ENCODE measurements at regions not wholly inside any gene's neighbourhood (a gene's known extent, or its start where the extent isn't known, plus 50 kb on each side); places are given as distances from the start of the nearest gene placed in this dataset.

DNA sequence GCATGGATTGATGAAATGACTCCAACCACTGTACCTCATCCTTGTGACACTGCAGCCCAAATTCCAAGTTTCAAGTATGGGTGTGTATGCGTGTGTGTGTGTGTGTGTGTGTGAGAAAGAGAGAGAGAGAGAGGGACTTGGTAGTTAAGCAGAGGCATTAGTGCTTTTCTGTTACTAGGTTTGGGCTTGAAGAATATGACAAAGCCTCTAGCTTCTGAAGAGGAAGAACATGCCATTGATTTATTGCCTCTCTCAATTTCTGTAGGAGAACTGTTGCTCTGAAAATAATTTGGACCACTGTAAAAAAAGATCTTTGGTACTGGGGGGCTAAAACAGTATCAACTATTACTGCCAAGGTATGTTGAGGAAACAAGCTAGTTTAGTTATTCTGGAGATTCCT is 139.2 kb downstream of the AQP9 start:
- Histone ChIP-seq H3K4me3 (ENCODE audit: low read length) (no peak overlapping the region), H3K27me3 (ENCODE audit: insufficient read depth, low read length) (no peaks in the 10 kb centered on the region), H2AFZ (ENCODE audit: low read depth, low read length) (no peak overlapping the region), H3K4me1 (ENCODE audit: insufficient read depth, low read length) (peaks cover 17% of the 10 kb centered on the region), H3K9me3 (ENCODE audit: low read length) (no peaks in the 10 kb centered on the region), H3K36me3 (ENCODE audit: insufficient read depth, low read length) (no peaks in the 10 kb centered on the region)

DNA sequence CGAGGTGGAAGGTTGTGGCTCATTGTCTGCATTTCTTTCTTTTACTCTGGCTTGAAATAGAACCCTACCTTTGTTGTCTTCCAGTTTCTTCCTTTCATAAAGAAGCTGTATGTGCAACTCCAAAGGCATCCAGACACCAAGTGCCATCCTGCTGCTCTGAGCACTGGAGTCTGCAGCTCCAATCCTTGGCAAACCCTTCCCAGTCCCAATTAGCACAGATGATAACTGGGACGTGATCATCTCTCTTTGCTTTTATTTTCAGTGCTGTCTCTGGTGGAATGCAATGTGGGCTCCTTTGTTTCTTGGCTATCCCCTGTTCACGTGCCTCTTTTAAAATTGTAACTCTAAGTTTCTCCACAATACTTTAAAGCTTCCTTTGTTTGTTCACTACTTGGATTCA is 140.9 kb downstream of the AQP9 start:
- H3K27me3 ChIP-seq (ENCODE audit: insufficient read depth, low read length) = no peaks in the 10 kb centered on the region
- peaks cover 2% of the 10 kb centered on the region for H3K9me3 ChIP-seq (ENCODE audit: low read length)
- no peak overlapping the region for H3K4me3 ChIP-seq (ENCODE audit: low read length)
- H2AFZ ChIP-seq (ENCODE audit: low read depth, low read length) = no peak overlapping the region
- H3K36me3 ChIP-seq (ENCODE audit: insufficient read depth, low read length) = no peaks in the 10 kb centered on the region
- peaks cover 19% of the 10 kb centered on the region for H3K4me1 ChIP-seq (ENCODE audit: insufficient read depth, low read length)

- Histone ChIP-seq H3K36me3 (ENCODE audit: insufficient read depth, low read length) (no peaks in the 10 kb centered on the region), H3K9me3 (ENCODE audit: low read length) (peaks cover 2% of the 10 kb centered on the region), H2AFZ (ENCODE audit: low read depth, low read length) (no peak overlapping the region), H3K4me3 (ENCODE audit: low read length) (no peak overlapping the region), H3K27me3 (ENCODE audit: insufficient read depth, low read length) (no peaks in the 10 kb centered on the region), H3K4me1 (ENCODE audit: insufficient read depth, low read length) (peaks cover 19% of the 10 kb centered on the region)
Measured at GRCh38 chr15:58279654-58280053, 141.5 kb downstream of the AQP9 start.

- Histone ChIP-seq H3K9me3 (ENCODE audit: low read length) (peaks cover 2% of the 10 kb centered on the region), H2AFZ (ENCODE audit: low read depth, low read length) (no peak overlapping the region), H3K36me3 (ENCODE audit: insufficient read depth, low read length) (no peaks in the 10 kb centered on the region)
Measured at GRCh38 chr15:58282060-58282708, 144.0 kb downstream of the AQP9 start.

DNA sequence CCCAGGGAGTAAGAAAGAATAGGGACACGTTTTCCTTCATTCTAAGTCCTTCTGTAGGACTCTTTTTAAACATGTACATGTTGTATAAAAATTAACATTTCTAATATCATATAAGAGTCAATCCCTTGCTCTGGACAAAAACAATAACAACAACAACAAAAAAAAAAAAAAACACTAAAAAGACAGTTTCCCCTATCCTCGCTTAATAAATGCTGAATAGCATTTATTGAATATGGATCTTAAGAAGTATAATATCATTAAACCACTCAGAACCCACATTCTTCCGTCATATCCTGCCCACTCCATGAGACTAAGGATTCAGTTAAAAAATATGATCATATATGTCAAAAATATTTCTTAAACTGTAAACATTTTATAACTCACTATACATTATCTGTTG is 145.1 kb downstream of the AQP9 start:
- H3K4me3 ChIP-seq (ENCODE audit: low read length) = no peak overlapping the region
- H2AFZ ChIP-seq (ENCODE audit: low read depth, low read length) = no peak overlapping the region
- H3K4me1 ChIP-seq (ENCODE audit: insufficient read depth, low read length) = peaks cover 16% of the 10 kb centered on the region
- no peaks in the 10 kb centered on the region for H3K27me3 ChIP-seq (ENCODE audit: insufficient read depth, low read length)
- H3K9me3 ChIP-seq (ENCODE audit: low read length) = peaks cover 2% of the 10 kb centered on the region
- no peaks in the 10 kb centered on the region for H3K36me3 ChIP-seq (ENCODE audit: insufficient read depth, low read length)

More at GRCh38 chr15:58282060-58282708, 144.0 kb downstream of the AQP9 start:
- Histone ChIP-seq H3K27me3 (ENCODE audit: insufficient read depth, low read length) (no peaks in the 10 kb centered on the region), H3K4me1 (ENCODE audit: insufficient read depth, low read length) (peaks cover 19% of the 10 kb centered on the region), H3K4me3 (ENCODE audit: low read length) (no peak overlapping the region)

DNA sequence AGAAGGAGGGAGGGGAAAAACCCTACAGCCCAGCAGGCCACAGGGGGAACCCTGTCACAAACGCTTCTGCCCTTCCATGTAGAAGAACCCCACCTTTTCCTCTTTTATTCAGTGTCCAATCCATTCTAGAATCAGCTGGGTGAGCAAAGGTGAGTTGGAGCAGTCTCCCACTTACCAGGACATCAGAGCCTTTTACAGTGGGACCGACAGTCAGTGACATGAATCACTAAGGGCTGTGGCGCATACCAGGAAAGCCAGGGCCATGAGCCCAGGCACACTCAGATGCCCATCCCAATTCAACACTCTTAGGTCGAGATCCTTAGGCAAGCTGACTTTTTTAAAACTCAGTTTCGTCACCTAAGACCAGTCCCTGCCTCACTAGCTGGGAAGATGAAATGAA is 146.1 kb downstream of the AQP9 start:
- H3K27me3 ChIP-seq (ENCODE audit: insufficient read depth, low read length) = no peaks in the 10 kb centered on the region
- no peak overlapping the region for H2AFZ ChIP-seq (ENCODE audit: low read depth, low read length)

GRCh38 chr15:58285212-58285920 is 146.4 kb upstream of the LIPC start:
- peaks cover 5% of the 10 kb centered on the region for H3K4me1 ChIP-seq (ENCODE audit: insufficient read depth, low read length)
- no peak overlapping the region for H2AFZ ChIP-seq (ENCODE audit: low read depth, low read length)
- H3K9me3 ChIP-seq (ENCODE audit: low read length) = peaks cover 2% of the 10 kb centered on the region
- no peaks in the 10 kb centered on the region for H3K27me3 ChIP-seq (ENCODE audit: insufficient read depth, low read length)
- no peak overlapping the region for H3K4me3 ChIP-seq (ENCODE audit: low read length)
- no peaks in the 10 kb centered on the region for H3K36me3 ChIP-seq (ENCODE audit: insufficient read depth, low read length)

More for the DNA sequence above, 146.1 kb downstream of the AQP9 start:
- Histone ChIP-seq H3K36me3 (ENCODE audit: insufficient read depth, low read length) (no peaks in the 10 kb centered on the region), H3K4me1 (ENCODE audit: insufficient read depth, low read length) (peaks cover 8% of the 10 kb centered on the region), H3K4me3 (ENCODE audit: low read length) (no peak overlapping the region), H3K9me3 (ENCODE audit: low read length) (peaks cover 2% of the 10 kb centered on the region)

DNA sequence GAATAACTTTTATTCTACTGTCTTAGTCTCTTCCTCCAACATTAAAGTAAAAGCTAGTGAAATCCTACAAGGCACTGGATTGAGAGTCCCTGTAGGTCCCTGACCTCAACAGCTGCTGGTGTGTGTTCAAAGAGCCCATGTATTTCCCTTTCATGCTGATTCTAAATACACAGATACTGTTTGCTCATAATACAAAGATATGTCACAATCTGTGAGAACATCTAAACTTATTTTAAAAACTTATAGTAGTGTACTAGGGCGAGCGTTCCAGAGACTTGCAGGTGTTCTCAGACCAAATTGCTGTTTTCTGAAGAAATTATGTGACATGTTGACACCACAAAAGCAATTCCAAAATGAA is 145.9 kb upstream of the LIPC start:
- Histone ChIP-seq H3K4me3 (ENCODE audit: low read length) (no peak overlapping the region), H2AFZ (ENCODE audit: low read depth, low read length) (no peak overlapping the region), H3K27me3 (ENCODE audit: insufficient read depth, low read length) (no peaks in the 10 kb centered on the region), H3K4me1 (ENCODE audit: insufficient read depth, low read length) (peaks cover 5% of the 10 kb centered on the region), H3K9me3 (ENCODE audit: low read length) (peaks cover 2% of the 10 kb centered on the region), H3K36me3 (ENCODE audit: insufficient read depth, low read length) (no peaks in the 10 kb centered on the region)

GRCh38 chr15:58286523-58286922 is 145.3 kb upstream of the LIPC start:
- peaks cover 5% of the 10 kb centered on the region for H3K4me1 ChIP-seq (ENCODE audit: insufficient read depth, low read length)
- no peaks in the 10 kb centered on the region for H3K27me3 ChIP-seq (ENCODE audit: insufficient read depth, low read length)
- H3K36me3 ChIP-seq (ENCODE audit: insufficient read depth, low read length) = no peaks in the 10 kb centered on the region
- H3K9me3 ChIP-seq (ENCODE audit: low read length) = peaks cover 2% of the 10 kb centered on the region
- no peak overlapping the region for H2AFZ ChIP-seq (ENCODE audit: low read depth, low read length)
- no peak overlapping the region for H3K4me3 ChIP-seq (ENCODE audit: low read length)

DNA sequence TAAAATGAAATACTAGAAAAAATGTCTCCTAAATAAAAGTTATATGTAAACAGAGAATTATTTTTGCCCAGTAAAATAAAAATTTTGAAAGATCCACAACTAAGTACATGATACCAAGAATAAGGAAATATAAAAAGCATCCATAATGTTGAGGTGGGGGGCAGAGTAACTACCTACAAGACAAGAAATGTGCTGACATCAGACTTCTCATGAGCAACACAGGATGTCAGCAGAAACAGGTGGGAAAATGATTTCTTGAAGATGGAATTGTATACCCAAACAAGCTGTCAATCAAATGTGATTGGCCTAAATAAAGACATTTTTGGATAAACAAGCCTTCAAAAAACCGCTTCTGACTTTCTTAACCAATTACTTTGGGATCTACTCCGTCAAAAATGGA is 143.9 kb upstream of the LIPC start:
- Histone ChIP-seq H3K9me3 (ENCODE audit: low read length) (peaks cover 5% of the 10 kb centered on the region), H3K4me3 (ENCODE audit: low read length) (no peak overlapping the region), H3K27me3 (ENCODE audit: insufficient read depth, low read length) (no peaks in the 10 kb centered on the region), H2AFZ (ENCODE audit: low read depth, low read length) (no peak overlapping the region), H3K4me1 (ENCODE audit: insufficient read depth, low read length) (no peaks in the 10 kb centered on the region), H3K36me3 (ENCODE audit: insufficient read depth, low read length) (no peaks in the 10 kb centered on the region)

- Histone ChIP-seq H3K9me3 (ENCODE audit: low read length) (peaks cover 5% of the 10 kb centered on the region), H3K27me3 (ENCODE audit: insufficient read depth, low read length) (no peaks in the 10 kb centered on the region), H3K36me3 (ENCODE audit: insufficient read depth, low read length) (no peaks in the 10 kb centered on the region), H2AFZ (ENCODE audit: low read depth, low read length) (no peak overlapping the region), H3K4me3 (ENCODE audit: low read length) (no peak overlapping the region), H3K4me1 (ENCODE audit: insufficient read depth, low read length) (no peaks in the 10 kb centered on the region)
Measured at GRCh38 chr15:58288592-58288991, 143.2 kb upstream of the LIPC start.

DNA sequence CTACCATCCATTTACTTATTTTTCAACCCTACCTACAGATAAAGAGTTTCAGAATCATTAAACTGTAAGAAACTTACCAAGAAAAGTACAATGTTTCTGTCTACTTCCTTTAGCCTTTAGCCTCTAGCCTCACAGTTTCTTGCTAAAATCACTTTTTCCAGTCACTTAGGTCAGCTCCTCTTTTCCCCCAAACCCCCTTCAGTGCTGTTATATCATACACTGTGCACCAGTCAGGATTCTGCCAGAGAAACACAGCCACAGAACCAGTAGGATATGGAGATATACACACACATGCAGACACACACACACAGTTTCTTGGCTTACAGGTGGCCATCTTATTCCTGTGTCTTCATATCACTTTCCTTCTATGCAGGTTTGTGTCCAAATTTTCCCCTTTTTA is 139.9 kb upstream of the LIPC start:
- H3K9me3 ChIP-seq (ENCODE audit: low read length) = peaks cover 2% of the 10 kb centered on the region
- H2AFZ ChIP-seq (ENCODE audit: low read depth, low read length) = no peak overlapping the region
- H3K27me3 ChIP-seq (ENCODE audit: insufficient read depth, low read length) = no peaks in the 10 kb centered on the region
- no peaks in the 10 kb centered on the region for H3K36me3 ChIP-seq (ENCODE audit: insufficient read depth, low read length)
- H3K4me3 ChIP-seq (ENCODE audit: low read length) = no peak overlapping the region
- peaks cover 17% of the 10 kb centered on the region for H3K4me1 ChIP-seq (ENCODE audit: insufficient read depth, low read length)

GRCh38 chr15:58292751-58293175 is 139.0 kb upstream of the LIPC start:
- Histone ChIP-seq H2AFZ (ENCODE audit: low read depth, low read length) (no peak overlapping the region), H3K9me3 (ENCODE audit: low read length) (peaks cover 2% of the 10 kb centered on the region), H3K4me1 (ENCODE audit: insufficient read depth, low read length) (peaks cover 17% of the 10 kb centered on the region), H3K27me3 (ENCODE audit: insufficient read depth, low read length) (no peaks in the 10 kb centered on the region), H3K4me3 (ENCODE audit: low read length) (no peak overlapping the region), H3K36me3 (ENCODE audit: insufficient read depth, low read length) (no peaks in the 10 kb centered on the region)
